HG02884 (cell line): ENCODE measurements at regions not wholly inside any gene's neighbourhood (a gene's known extent, or its start where the extent isn't known, plus 50 kb on each side); places are given as distances from the start of the nearest gene placed in this dataset.
A peak's percentile ranks its signal among the peaks of the same experiment; 100 is the strongest.

Experiments
- ATAC-seq: cut with Tn5 transposase; IDR thresholded peaks from one replicate; pipeline ENCODE4 v1.9.1; 2021; ENCODE audit warnings: mild to moderate bottlenecking, moderate library complexity; ENCODE audit not compliant: unreplicated experiment

- no peak for ATAC-seq
These were observed 190.8 kb downstream of the DLL1 start for GRCh38 chr6:170100046-170100445.

GRCh38 chr6:170099387-170099786 lies 191.5 kb downstream of the DLL1 start:
- ATAC-seq: no peak

GRCh38 chr6:170098428-170099170 lies 192.3 kb downstream of the DLL1 start:
- ATAC-seq: no peak

GRCh38 chr6:170097505-170098427 lies 193.1 kb downstream of the DLL1 start:
- no peak for ATAC-seq

- ATAC-seq: no peak
These were observed 193.9 kb downstream of the DLL1 start for GRCh38 chr6:170096803-170097504.

GRCh38 chr6:170096191-170096802 lies 194.6 kb downstream of the DLL1 start:
- no peak for ATAC-seq

- ATAC-seq: no peak
These were observed 195.5 kb downstream of the DLL1 start for GRCh38 chr6:170095273-170095981.

- ATAC-seq: no peak
These were observed 196.1 kb downstream of the DLL1 start for GRCh38 chr6:170094686-170095272.

- ATAC-seq: no peak
These were observed 197.0 kb downstream of the DLL1 start for GRCh38 chr6:170093658-170094596.

- ATAC-seq: no peak
These were observed 197.6 kb downstream of the DLL1 start for GRCh38 chr6:170093276-170093657.

- no peak for ATAC-seq
These were observed 198.1 kb downstream of the DLL1 start for GRCh38 chr6:170092826-170093225.

GRCh38 chr6:170091639-170092579 lies 199.0 kb downstream of the DLL1 start:
- no peak for ATAC-seq

- no peak for ATAC-seq
These were observed 199.8 kb downstream of the DLL1 start for GRCh38 chr6:170091000-170091638.

- ATAC-seq: no peak
These were observed 200.3 kb downstream of the DLL1 start for GRCh38 chr6:170090561-170090960.

GRCh38 chr6:170089963-170090362 lies 200.9 kb downstream of the DLL1 start:
- ATAC-seq: peak; percentile 19

- ATAC-seq: no peak
These were observed 202.3 kb downstream of the DLL1 start for GRCh38 chr6:170088582-170088955.

GRCh38 chr6:170087941-170088581 lies 202.8 kb downstream of the DLL1 start:
- ATAC-seq: peak; percentile 41
